ENCODE measurements at regions not wholly inside any gene's neighbourhood (a gene's known extent, or its start where the extent isn't known, plus 50 kb on each side); places are given as distances from the start of the nearest gene placed in this dataset.
A peak's percentile ranks its signal among the peaks of the same experiment; 100 is the strongest.

GRCh38 chr13:74338341-74338740 lies 204.1 kb upstream of the KLF12 start:
- no peak for TF ChIP-seq CTCF (IDR thresholded peaks at IDR 0.05; ENCODE audit: low read depth, low read length, missing control alignments)
- H3K4me3 ChIP-seq (replicated peaks; ENCODE audit: low read depth, low read length), result no peak overlapping the region
- DNase-seq (ENCODE audit: extremely low read depth, low read depth), result no peak

- TF ChIP-seq CTCF (IDR thresholded peaks at IDR 0.05; ENCODE audit: low read depth, low read length, missing control alignments), result no peak
- DNase-seq (ENCODE audit: extremely low read depth, low read depth), result no peak
- no peak overlapping the region for H3K4me3 ChIP-seq (replicated peaks; ENCODE audit: low read depth, low read length)
Measured at GRCh38 chr13:74336546-74336945, 202.3 kb upstream of the KLF12 start.

GRCh38 chr13:74335370-74335769 lies 201.2 kb upstream of the KLF12 start:
- TF ChIP-seq CTCF (IDR thresholded peaks at IDR 0.05; ENCODE audit: low read depth, low read length, missing control alignments), result no peak
- DNase-seq (ENCODE audit: extremely low read depth, low read depth), result no peak
- no peak overlapping the region for H3K4me3 ChIP-seq (replicated peaks; ENCODE audit: low read depth, low read length)

- H3K4me3 ChIP-seq (replicated peaks; ENCODE audit: low read depth, low read length), result no peak overlapping the region
- TF ChIP-seq CTCF (IDR thresholded peaks at IDR 0.05; ENCODE audit: low read depth, low read length, missing control alignments), result no peak
- DNase-seq (ENCODE audit: extremely low read depth, low read depth), result no peak
Measured at GRCh38 chr13:74329962-74330361, 195.8 kb upstream of the KLF12 start.

GRCh38 chr13:74325106-74325505 lies 190.9 kb upstream of the KLF12 start:
- DNase-seq (ENCODE audit: extremely low read depth, low read depth), result peak; percentile 27
- H3K4me3 ChIP-seq (replicated peaks; ENCODE audit: low read depth, low read length), result no peak overlapping the region
- TF ChIP-seq CTCF (IDR thresholded peaks at IDR 0.05; ENCODE audit: low read depth, low read length, missing control alignments), result no peak

GRCh38 chr13:74324338-74324737 lies 190.1 kb upstream of the KLF12 start:
- DNase-seq (ENCODE audit: extremely low read depth, low read depth), result no peak
- no peak for TF ChIP-seq CTCF (IDR thresholded peaks at IDR 0.05; ENCODE audit: low read depth, low read length, missing control alignments)
- no peak overlapping the region for H3K4me3 ChIP-seq (replicated peaks; ENCODE audit: low read depth, low read length)

- DNase-seq (ENCODE audit: extremely low read depth, low read depth), result no peak
- TF ChIP-seq CTCF (IDR thresholded peaks at IDR 0.05; ENCODE audit: low read depth, low read length, missing control alignments), result no peak
- no peak overlapping the region for H3K4me3 ChIP-seq (replicated peaks; ENCODE audit: low read depth, low read length)
Measured at GRCh38 chr13:74322562-74322961, 188.4 kb upstream of the KLF12 start.
